ENCODE measurements at regions not wholly inside any gene's neighbourhood (a gene's known extent, or its start where the extent isn't known, plus 50 kb on each side); places are given as distances from the start of the nearest gene placed in this dataset.

DNA sequence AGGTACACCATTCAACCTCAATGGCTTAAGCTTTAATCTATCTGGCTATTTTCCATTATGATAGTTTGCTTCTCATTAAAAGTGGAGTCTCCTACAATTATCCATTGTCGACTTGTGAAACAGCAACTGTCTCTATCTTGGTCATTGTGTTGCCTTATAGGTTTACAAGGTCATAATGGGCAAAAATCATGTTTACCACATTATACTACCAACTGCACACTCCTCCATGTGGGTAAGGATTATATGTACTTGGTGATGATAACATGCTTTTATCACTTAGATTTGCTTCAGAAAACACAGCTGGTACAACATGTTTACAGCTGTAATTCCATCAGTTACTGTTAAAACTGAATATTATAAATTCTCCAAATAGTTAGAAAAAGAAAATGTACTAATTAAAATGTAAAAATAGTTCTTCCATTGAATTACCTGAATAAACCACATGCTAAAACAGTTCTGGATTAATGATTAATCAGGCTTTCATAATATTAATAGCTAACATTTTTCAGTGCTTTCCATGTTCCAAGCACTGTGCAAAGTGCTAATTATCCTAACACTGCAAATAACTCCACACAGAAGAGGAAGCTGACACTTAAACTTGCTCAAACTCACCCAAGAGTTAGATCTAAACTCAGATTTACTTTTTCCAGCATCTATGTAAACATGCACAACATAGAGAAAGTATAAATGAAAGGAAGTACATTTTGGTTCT lies 96.7 kb downstream of the OGFRL1 start:
- TF ChIP-seq, protein P1, sequence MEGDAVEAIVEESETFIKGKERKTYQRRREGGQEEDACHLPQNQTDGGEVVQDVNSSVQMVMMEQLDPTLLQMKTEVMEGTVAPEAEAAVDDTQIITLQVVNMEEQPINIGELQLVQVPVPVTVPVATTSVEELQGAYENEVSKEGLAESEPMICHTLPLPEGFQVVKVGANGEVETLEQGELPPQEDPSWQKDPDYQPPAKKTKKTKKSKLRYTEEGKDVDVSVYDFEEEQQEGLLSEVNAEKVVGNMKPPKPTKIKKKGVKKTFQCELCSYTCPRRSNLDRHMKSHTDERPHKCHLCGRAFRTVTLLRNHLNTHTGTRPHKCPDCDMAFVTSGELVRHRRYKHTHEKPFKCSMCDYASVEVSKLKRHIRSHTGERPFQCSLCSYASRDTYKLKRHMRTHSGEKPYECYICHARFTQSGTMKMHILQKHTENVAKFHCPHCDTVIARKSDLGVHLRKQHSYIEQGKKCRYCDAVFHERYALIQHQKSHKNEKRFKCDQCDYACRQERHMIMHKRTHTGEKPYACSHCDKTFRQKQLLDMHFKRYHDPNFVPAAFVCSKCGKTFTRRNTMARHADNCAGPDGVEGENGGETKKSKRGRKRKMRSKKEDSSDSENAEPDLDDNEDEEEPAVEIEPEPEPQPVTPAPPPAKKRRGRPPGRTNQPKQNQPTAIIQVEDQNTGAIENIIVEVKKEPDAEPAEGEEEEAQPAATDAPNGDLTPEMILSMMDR (IDR thresholded peaks at IDR 0.05 in 2 of 3, conservative IDR thresholded peaks at IDR 0.05 in 1 of 3; ENCODE audit: borderline replicate concordance in 1 of 3, insufficient read depth in 1 of 3, low read depth in 2 of 3, low read length in 2 of 3): no peak
- TF ChIP-seq CEBPB (IDR thresholded peaks at IDR 0.05; ENCODE audit: low read depth) (no peak), POLR2AphosphoS5 (IDR thresholded peaks at IDR 0.05; ENCODE audit: low read depth, low read length) (no peak), SIN3A (IDR thresholded peaks at IDR 0.05; ENCODE audit: low read depth) (no peak), POLR2A (IDR thresholded peaks at IDR 0.05; ENCODE audit: borderline replicate concordance, extremely low read depth, insufficient read depth, insufficient read length) (no peak), EZH2 (IDR thresholded peaks at IDR 0.05) (no peak)

Measured in HCT116 (cell line).